ENCODE measurements at regions not wholly inside any gene's neighbourhood (a gene's known extent, or its start where the extent isn't known, plus 50 kb on each side); places are given as distances from the start of the nearest gene placed in this dataset.

DNA sequence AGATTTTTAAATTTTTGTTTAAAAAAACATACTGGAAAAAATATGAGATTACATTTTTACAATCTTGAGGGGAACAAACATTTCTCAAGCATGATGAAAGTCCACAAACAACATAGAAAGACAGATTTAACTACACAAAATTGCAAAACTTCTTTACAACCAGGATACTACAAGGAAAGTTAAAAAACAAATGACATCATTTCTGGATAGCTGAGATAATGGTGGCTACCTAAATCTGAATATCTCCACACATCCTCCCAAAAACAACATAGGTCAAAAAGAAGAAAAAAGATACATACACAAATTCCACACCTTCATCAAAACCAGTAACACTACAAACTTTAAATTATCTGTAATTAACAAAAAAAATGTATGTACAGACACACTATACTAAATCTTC is 120.8 kb upstream of the TNPO1 start:
- TF ChIP-seq, protein P1, sequence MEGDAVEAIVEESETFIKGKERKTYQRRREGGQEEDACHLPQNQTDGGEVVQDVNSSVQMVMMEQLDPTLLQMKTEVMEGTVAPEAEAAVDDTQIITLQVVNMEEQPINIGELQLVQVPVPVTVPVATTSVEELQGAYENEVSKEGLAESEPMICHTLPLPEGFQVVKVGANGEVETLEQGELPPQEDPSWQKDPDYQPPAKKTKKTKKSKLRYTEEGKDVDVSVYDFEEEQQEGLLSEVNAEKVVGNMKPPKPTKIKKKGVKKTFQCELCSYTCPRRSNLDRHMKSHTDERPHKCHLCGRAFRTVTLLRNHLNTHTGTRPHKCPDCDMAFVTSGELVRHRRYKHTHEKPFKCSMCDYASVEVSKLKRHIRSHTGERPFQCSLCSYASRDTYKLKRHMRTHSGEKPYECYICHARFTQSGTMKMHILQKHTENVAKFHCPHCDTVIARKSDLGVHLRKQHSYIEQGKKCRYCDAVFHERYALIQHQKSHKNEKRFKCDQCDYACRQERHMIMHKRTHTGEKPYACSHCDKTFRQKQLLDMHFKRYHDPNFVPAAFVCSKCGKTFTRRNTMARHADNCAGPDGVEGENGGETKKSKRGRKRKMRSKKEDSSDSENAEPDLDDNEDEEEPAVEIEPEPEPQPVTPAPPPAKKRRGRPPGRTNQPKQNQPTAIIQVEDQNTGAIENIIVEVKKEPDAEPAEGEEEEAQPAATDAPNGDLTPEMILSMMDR (tag by site-specific recombination; IDR thresholded peaks at IDR 0.05): no peak
- TF ChIP-seq, protein P2, sequence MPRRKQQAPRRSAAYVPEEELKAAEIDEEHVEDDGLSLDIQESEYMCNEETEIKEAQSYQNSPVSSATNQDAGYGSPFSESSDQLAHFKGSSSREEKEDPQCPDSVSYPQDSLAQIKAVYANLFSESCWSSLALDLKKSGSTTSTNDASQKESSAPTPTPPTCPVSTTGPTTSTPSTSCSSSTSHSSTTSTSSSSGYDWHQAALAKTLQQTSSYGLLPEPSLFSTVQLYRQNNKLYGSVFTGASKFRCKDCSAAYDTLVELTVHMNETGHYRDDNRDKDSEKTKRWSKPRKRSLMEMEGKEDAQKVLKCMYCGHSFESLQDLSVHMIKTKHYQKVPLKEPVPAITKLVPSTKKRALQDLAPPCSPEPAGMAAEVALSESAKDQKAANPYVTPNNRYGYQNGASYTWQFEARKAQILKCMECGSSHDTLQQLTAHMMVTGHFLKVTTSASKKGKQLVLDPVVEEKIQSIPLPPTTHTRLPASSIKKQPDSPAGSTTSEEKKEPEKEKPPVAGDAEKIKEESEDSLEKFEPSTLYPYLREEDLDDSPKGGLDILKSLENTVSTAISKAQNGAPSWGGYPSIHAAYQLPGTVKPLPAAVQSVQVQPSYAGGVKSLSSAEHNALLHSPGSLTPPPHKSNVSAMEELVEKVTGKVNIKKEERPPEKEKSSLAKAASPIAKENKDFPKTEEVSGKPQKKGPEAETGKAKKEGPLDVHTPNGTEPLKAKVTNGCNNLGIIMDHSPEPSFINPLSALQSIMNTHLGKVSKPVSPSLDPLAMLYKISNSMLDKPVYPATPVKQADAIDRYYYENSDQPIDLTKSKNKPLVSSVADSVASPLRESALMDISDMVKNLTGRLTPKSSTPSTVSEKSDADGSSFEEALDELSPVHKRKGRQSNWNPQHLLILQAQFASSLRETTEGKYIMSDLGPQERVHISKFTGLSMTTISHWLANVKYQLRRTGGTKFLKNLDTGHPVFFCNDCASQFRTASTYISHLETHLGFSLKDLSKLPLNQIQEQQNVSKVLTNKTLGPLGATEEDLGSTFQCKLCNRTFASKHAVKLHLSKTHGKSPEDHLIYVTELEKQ (tag by site-specific recombination; IDR thresholded peaks at IDR 0.05; ENCODE audit: borderline replicate concordance): no peak
- no peak for TF ChIP-seq PRDM1 (tag by site-specific recombination; IDR thresholded peaks at IDR 0.05)
- TF ChIP-seq ZNF670 (tag by site-specific recombination; IDR thresholded peaks at IDR 0.05; ENCODE audit: low read depth): no peak
- TF ChIP-seq, protein P3, sequence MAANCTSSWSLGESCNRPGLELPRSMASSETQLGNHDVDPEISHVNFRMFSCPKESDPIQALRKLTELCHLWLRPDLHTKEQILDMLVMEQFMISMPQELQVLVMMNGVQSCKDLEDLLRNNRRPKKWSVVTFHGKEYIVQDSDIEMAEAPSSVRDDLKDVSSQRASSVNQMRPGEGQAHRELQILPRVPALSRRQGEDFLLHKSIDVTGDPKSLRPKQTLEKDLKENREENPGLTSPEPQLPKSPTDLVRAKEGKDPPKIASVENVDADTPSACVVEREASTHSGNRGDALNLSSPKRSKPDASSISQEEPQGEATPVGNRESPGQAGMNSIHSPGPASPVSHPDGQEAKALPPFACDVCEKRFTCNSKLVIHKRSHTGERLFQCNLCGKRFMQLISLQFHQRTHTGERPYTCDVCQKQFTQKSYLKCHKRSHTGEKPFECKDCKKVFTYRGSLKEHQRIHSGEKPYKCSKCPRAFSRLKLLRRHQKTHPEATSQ (tag by site-specific recombination; IDR thresholded peaks at IDR 0.05): no peak
- TF ChIP-seq, protein P4, sequence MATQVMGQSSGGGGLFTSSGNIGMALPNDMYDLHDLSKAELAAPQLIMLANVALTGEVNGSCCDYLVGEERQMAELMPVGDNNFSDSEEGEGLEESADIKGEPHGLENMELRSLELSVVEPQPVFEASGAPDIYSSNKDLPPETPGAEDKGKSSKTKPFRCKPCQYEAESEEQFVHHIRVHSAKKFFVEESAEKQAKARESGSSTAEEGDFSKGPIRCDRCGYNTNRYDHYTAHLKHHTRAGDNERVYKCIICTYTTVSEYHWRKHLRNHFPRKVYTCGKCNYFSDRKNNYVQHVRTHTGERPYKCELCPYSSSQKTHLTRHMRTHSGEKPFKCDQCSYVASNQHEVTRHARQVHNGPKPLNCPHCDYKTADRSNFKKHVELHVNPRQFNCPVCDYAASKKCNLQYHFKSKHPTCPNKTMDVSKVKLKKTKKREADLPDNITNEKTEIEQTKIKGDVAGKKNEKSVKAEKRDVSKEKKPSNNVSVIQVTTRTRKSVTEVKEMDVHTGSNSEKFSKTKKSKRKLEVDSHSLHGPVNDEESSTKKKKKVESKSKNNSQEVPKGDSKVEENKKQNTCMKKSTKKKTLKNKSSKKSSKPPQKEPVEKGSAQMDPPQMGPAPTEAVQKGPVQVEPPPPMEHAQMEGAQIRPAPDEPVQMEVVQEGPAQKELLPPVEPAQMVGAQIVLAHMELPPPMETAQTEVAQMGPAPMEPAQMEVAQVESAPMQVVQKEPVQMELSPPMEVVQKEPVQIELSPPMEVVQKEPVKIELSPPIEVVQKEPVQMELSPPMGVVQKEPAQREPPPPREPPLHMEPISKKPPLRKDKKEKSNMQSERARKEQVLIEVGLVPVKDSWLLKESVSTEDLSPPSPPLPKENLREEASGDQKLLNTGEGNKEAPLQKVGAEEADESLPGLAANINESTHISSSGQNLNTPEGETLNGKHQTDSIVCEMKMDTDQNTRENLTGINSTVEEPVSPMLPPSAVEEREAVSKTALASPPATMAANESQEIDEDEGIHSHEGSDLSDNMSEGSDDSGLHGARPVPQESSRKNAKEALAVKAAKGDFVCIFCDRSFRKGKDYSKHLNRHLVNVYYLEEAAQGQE (tag by site-specific recombination; IDR thresholded peaks at IDR 0.05): no peak
- no peak for TF ChIP-seq ZNF350 (tag by site-specific recombination; IDR thresholded peaks at IDR 0.05)
- TF ChIP-seq ZNF121 (tag by site-specific recombination; IDR thresholded peaks at IDR 0.05): no peak
- no peak for TF ChIP-seq GLI4 (tag by site-specific recombination; IDR thresholded peaks at IDR 0.05)
- TF ChIP-seq, protein P5, sequence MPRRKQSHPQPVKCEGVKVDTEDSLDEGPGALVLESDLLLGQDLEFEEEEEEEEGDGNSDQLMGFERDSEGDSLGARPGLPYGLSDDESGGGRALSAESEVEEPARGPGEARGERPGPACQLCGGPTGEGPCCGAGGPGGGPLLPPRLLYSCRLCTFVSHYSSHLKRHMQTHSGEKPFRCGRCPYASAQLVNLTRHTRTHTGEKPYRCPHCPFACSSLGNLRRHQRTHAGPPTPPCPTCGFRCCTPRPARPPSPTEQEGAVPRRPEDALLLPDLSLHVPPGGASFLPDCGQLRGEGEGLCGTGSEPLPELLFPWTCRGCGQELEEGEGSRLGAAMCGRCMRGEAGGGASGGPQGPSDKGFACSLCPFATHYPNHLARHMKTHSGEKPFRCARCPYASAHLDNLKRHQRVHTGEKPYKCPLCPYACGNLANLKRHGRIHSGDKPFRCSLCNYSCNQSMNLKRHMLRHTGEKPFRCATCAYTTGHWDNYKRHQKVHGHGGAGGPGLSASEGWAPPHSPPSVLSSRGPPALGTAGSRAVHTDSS (tag by site-specific recombination; IDR thresholded peaks at IDR 0.05): no peak

All from HEK293 (cell line).